ENCODE measurements at regions not wholly inside any gene's neighbourhood (a gene's known extent, or its start where the extent isn't known, plus 50 kb on each side); places are given as distances from the start of the nearest gene placed in this dataset.
A peak's percentile ranks its signal among the peaks of the same experiment; 100 is the strongest.

DNA sequence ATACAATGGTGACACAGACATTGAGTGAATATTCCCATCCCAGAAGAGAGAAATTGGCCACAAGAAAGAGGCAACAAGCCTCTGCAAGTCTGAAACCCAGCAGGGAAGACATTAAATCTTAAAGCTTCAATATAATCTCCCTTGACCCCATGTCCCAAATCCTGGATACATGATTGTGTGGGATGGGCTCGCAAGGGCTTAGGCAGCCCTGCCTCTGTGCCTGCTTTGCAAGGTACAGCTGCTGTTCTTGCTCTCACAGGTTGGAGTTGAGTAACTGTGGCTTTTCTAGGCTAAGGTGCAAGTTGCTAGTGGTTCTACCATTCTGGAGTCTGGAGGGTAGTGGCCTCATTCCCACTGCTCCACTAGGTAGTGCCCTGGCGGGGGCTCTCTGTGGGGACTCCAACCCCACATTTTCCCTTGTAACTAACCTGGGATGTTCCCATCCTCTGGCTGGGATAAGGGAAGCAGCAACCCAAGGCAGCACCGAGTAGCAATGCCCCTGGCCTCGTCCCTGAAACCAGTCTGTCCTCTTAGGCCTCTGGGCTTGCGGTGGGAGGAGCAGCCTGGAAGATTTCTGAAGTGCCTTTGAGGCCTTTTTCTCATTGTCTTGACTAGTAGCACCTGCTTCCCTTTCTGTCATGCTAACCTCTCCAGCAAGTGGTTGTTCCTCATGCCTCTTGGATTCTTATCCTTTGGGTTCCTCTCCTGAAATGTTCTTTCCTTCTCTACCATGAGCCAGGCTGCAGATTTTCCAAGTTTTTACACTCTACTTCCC lies 90.0 kb downstream of the FAM174B start:
- no peak for DNase-seq

DNA sequence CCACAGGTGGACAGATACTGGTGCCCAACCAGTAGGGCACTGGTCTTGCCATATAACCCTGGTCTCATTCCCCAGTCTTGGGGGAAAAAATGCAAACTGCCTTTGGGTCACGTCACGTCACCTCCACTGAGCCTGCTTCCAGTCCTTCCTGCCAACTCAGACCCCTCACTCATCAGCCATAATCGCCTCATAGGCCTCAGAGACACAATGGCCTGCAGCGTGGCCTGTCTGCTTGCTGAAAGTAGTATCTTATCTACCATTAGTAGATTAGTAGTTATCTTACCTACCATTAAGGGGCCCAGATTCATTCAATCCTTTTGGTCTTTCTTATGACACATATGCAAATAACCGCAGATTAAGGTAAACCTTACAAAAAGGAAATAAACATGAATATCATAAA lies 93.8 kb downstream of the FAM174B start:
- no peak for DNase-seq

DNA sequence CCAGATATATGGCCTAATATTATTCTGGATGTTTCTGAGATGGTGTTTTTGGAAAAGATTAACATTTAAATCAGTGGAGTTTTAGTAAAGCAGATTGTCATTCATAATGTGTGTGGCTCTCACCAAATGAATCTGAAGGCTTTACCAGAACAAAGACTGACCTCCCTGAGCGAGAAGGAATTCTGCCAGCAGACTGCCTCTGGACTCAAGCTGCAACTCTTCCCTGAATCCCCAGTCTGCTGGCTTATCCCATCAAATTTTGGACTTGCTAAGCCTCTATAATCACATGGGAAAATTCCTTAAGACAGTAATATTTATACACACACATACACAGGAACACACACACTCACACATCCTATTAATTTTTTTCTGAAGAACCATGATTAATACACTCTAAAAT lies 102.3 kb downstream of the FAM174B start:
- DNase-seq, result no peak

DNA sequence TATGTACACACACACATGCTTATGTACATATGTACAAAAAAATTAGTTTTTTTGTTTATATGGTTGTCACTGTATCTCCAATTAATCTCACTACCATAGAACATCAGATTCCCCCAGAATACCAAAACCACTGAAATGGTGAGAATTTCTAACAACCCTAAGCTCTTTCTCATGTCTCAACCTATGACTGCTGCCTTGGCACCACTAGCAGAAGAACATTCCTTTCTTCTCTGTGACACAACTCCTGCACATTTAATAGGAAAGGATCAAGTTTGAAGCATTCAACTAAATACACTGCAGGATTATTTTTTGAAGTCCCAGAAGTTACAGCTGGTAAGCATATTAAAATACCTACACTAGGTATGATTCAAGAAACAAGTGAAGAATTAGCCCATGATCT lies 109.6 kb downstream of the FAM174B start:
- no peak for DNase-seq

DNA sequence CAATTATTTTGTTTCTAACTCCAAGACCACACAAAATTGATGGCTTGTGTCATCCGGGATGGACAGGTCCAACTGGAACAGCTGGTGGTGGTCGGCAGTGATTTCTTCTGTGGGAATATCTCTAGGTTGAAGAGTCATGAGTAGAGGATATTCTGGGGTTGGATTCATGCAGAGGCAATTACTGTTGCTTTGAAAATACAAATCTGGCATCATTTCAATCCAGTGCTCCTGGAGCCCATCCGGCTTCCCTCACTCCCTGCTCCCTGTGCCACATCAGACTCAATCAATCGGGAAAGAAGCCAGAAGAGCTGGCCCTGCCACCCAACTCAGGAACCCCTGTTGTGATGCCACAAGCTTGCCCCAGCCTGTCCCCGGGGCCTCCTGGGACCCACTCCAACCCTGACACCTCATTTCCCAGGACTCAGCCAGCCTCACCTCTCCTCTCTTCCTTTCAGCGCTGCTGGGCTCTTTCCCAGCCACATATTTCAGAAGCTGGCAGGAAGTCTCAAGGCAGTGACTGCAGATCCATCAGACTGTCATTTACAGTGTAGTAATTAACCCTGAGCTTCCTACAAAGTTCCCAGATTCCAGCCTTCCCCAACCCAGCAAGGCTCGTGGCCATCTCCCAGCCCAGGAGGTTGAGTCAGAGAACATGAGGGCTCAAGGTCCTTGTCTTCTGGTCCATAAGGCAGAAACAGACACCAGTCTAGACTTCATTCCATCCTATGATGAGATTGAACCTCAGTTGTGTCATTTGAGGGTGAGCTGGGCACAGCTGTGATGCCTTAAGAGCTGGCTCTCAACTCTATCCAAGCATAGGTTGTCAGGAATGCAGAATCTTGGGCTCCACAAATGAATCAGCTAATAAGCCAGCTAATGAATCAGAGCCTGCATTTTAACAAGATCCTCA lies 114.0 kb downstream of the FAM174B start:
- DNase-seq, result no peak

DNA sequence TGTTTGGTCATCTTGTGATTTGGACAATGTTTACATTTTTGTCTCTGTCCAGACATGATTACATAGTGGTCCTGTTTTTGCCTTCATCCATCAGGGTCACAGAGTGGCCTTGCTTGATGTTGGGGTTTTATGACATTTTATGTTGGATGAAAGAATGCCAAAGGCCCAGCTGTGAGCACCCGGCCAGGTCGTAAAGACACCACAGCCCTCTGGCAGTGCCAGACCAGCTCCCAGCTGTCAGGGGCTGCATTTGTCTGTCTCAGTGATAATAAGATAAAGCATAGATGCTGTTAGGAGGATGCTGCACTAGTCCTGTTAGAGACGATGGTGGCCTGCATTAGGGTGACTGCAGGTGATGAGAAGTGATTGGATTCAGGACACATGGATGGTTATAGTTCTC lies 117.5 kb downstream of the FAM174B start:
- no peak for DNase-seq

DNA sequence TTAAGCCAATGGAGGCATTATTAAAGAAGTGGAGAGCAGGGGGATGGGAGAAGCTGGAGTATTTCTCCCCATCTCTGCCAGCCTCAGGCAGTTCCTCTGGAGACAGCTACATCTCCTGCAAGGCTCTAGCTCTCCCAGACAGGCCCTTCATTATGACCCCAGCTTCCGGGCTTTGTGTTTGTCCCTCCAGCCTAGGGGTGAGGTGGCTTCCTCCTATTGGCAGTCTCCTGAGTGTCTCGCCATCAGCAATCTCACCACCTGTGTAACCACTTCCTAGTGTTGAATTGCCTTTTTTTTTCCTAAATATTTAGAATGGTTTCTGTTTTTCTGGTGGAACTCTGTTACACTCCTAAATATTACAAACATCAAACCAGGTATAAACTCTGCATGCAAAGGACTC lies 122.3 kb downstream of the FAM174B start:
- DNase-seq, result no peak

DNA sequence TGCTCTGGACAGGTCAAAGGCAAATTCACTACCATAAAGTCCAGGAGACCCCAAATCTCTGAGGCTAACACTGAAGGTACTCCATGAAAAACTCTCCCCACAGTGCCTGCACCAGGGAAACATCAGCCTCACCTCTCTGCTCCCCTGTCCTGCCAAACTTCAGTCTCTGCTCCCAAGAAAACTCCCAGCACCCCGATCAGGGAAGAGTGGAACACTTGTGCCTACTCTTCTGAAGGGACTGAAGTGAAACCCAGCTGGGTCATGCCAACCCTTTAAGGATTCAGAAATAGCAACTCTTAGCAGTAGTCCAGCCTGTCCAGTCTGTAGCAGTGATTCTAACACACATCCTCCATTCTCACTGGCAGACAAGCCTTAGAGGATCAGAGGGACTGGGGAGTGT lies 124.2 kb downstream of the FAM174B start:
- DNase-seq, result no peak

DNA sequence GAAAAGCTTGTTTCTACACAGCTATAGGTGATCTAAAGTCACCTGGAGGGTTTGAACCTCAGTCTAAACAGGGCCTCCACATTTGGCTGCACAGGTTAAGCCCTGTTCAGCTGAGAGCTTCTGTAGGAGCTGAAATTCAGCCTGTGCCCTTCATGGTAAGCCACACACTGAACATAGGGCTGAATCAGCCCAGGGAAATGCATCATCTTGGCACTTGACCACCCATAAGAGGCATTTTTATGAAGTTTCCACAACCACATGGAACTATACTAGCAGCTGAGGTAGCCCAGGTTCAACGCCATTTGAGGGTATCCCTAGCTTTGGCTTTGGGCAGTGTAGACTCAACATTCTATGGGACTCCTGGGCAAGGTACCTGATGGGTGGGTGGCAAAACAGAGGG lies 126.8 kb downstream of the FAM174B start:
- no peak for DNase-seq

DNA sequence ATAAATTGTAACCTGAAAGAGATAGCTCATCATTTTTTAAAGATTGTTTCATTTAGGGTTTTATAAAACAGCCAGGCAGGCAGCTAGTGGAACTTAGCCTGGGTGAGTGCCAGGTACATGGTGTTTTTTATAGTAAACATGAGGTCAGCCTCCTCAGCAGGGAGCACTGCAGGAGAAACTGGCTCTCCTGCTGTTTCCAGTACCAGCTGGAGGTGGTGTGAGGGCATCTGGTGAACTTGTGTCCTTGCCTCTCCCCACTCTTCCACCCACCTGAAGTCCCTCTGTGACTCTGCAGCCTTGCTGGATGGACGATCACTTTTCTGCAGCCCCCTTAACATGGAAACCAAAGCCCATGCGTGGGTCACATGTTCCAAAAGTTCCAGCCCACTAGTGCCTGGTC lies 128.4 kb downstream of the FAM174B start:
- DNase-seq, result no peak

DNA sequence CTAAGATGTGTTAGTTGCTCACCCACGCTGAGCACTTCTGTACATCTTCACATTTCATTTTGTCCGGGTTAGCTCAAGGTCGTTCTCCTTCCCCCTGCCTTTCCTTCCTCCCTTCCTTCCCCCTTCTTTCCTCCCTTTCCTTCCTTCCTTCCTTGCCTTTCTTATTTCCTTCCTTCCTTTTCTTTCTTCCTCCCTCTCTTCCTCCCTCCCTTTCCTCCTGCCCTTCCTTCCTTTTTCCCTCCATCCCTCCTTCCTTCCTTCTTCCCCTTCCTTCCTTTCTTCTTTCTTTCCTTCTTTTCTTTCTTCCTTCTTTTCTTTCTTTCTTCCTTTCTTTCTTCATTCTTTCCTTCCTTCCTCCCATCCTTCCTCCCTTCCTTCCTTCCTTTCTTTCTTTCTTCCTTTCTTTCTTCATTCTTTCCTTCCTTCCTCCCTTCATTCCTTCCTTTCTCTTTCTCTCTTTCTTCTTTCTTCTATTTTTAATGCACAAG lies 129.8 kb downstream of the FAM174B start:
- DNase-seq, result no peak

DNA sequence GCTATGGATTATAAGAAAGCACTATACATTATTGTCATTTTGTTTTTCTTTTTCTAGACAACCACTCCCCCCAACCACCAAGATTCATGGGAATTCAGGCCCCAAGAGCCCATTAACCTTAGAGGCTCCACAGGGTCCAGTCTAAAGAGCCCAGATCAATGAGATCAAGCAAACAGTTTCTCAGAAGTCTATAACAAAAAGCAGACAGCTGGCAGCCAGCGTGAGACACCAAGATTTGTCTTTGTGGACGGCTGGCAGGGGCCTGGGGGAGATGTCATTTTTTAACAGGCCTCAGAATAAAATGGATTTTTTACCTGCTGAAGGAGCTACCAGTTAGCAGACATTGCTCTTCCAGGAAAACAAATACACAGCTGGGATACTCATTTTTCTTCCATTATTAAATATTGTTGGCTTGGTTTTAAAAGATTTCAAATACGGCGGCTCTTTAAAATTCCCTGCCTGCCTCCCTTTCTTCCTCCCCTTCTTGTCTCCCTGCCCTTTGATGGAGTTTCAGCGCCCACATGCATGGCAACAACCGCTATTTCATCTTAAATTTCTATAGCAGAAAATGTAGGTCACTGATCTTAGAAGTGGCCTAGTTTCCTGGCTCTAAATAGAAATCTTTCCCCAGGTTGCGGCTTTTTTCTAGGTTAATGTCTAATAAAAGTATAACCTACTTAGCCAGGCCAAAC lies 130.6 kb downstream of the FAM174B start:
- DNase-seq, result peak; percentile 27

DNA sequence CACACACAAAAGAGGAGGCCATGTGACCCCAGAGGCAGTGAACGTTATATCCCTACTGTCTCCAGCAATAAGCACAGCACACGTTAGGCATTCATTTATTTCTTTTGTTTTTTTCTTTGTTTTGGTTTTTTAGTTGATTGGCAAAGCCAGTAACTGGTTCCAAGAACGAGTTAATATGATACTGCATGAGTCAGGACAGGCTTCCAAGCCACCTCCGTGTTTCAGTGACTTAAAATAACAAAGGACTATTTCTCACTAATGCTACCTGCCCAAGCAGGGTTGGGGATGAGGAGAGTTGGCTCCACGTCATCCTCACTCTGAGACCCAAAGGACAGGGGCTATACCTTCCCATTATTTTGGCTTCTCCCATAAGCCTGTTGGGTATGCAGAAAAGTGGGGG lies 130.5 kb downstream of the ST8SIA2 start:
- no peak for DNase-seq

DNA sequence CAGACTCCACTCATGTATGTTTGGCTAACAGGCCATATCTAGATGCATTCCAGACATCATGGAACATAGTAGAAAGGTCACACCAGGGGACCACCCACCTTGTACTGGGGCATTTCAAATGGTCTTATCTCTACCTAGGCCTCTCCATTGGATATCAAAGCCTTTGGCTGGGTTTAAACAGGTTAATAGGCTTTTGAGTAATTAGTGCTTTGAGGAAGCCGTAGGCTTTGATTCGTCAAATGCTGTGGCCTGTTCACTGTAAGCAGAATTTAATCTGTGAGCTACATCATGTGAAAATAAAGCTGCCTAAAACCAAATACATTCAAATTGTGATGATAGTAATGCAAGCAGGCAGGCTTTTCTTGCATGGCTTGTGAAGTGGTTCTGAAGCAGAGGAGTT lies 129.5 kb downstream of the ST8SIA2 start:
- no peak for DNase-seq

DNA sequence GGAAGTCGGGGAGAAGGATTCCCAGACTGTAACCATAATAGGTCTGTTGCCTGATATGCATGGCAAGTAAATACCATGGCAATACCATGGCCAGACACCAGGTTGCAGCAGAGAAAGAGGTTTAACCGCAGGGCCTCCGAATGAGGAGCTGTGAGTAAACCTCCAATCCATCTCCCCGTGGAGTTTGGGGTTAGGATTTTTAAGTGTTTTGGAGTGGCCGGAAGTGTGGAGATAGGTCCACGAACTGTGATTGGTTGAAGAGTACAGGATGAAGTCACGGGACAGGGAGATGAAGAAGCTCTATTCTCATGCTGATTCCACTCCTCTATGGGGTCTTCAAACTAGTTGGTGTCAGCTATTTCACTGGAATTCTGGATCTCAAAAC lies 127.9 kb downstream of the ST8SIA2 start:
- DNase-seq, result peak; percentile 89

DNA sequence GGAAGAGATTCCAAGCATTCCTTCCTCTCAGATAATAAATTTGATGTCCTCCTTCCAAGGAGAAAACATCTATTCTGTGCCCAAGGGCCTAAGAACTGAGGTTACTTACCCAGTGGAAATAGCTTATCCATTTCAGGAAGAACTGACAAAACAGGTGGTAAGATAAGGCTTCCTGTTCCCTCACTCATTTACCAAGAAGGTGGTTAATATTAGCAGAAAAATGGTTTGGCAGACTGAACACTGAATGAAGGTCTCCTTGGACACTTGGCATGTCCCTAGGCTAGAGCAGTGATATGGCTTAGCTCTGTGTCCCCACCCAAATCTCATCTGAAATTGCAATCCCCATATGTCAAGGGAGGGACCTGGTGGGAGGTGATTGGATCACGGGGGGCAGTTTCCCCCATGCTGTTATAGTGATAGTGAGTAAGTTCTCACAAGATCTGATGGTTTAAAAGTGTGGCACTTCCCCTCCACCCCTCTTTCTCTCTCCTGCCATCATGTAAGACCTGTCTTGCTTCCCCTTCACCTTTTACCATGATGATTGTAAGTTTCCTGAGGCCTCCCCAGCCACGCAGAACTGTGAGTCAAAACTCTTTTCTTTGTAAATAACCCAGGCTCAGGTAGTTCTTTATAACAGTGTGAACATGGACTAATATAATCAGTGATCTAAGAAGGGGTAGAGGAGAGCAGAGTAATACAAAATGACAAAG lies 127.4 kb downstream of the ST8SIA2 start:
- no peak for DNase-seq

DNA sequence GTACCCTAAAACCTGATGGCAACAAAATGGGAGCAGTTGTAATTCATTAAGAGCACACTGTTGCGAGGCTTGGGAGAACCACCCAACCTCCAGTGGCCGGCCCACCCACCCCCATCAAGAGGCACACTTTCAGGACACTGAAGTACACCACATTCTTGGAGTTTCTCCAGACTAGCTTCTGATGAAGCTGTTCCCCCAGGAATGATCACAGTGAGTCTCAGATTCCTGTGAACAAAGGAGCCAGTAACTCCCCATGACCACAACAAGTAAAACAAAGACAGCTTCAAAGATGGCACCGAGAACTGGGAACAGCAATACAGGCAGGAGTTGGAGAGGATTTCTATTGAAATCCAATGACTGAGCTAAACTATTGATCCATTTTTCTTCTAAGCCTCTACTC lies 126.0 kb downstream of the ST8SIA2 start:
- no peak for DNase-seq

Data from muscle of arm (tissue), 1 donor.